ENCODE measurements at regions not wholly inside any gene's neighbourhood (a gene's known extent, or its start where the extent isn't known, plus 50 kb on each side); places are given as distances from the start of the nearest gene placed in this dataset.

GRCh38 chr16:14362774-14363371, 267.2 kb downstream of the PARN start:
- DNase-seq (ENCODE audit: low spot score) = no peak

DNA sequence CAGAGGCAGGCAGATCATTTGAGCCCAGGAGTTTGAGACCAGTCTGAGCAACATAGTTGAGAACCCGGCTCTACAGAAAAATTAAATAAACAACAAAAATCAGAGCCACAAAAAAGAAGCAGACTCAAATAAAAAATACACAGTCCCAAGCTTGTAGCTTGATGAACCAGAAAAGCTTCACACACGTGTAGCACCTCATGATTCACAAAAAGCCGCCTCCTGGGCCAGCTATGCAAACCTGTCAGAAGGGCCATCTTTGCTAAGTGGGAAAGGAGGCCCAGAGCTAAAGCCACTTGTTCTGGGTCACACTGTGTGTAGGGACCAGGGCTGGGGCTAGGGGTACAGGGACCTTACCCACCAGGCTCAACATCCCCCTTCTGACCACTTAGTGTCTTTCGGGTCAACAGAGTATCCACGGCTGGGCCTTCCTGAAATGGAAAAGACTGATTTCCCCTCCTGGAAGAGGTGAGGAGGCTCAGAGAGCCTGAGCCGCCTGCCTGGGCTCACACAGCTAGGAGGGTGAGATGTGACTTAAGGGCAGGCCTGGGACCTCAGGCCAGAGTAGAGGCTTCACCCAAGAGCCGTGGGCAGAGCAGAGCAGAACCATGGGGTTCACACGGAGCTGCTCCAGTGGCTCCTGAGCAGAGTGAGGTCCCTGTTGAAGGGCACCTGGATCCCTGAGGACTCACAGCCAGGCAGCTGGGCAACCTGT, 269.6 kb downstream of the PARN start:
- no peak for DNase-seq (ENCODE audit: low spot score)

DNA sequence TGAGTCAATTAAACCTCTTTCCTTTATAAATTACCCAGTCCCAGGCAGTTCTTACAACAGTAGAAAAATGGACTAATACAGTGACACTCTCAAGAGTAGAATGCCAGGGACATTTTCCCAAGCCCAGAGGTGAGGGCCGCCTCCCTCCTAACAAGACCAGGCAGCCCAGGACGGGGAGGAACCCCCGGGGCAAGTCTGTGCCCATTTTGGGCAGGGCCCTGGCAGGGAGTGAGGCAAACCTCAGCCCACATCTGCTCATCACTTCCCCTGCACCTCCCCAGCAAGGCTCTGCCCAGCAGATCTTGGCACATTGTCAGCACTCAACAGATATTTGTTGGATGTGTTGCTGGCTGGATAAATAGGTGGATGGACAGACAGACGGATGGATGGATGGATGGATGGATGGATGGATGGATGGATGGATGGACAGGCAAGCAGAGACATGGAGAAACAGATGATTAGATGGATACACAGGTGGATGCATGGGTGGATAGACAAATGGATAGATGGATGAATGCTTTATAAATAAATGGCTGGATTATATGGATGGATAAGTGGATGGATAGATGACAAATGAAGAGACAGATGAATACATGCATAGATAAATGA, 271.3 kb downstream of the PARN start:
- no peak for DNase-seq (ENCODE audit: low spot score)

DNA sequence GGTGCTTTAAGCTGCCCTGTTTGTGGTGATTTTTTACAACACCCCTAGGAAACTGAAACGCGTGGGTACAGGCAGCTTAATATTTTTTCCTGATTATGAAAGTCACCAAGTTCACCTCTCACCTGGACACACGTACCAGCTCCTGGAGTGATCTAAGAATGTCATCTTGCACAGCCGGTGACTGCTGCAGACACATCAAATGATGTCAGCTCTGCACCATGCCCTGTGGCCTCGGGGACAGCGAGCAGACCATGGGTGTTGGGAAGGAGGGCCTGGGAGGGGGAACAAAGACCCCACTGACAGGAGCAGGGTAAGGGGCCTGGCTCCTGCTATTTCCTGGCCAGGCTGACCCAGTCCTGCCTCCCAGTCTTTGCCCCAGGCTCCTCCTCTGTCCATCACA, 272.7 kb downstream of the PARN start:
- no peak for DNase-seq (ENCODE audit: low spot score)

GRCh38 chr16:14356064-14356463, 274.0 kb downstream of the PARN start:
- no peak for DNase-seq (ENCODE audit: low spot score)

GRCh38 chr16:14354561-14355351, 275.3 kb downstream of the PARN start:
- no peak for DNase-seq (ENCODE audit: low spot score)

DNA sequence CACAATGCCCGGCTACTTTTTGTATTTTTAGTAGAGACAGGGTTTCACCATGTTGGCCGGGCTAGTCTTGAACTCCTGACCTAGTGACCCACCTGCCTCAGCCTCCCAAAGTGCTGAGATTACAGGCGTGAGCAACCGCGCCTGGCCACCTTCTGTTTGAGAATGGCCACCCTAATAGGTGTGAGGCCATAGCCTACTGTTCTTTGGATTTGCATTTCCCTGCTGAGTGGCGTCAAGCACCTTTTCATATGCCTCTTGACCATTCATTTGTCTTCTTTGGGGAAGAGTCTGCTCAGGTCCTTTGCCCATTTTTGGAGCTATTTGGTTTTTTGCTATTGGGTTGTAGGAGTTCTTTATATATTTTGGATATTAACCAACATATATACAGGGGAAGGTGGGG, 276.7 kb downstream of the PARN start:
- DNase-seq (ENCODE audit: low spot score) = no peak

DNA sequence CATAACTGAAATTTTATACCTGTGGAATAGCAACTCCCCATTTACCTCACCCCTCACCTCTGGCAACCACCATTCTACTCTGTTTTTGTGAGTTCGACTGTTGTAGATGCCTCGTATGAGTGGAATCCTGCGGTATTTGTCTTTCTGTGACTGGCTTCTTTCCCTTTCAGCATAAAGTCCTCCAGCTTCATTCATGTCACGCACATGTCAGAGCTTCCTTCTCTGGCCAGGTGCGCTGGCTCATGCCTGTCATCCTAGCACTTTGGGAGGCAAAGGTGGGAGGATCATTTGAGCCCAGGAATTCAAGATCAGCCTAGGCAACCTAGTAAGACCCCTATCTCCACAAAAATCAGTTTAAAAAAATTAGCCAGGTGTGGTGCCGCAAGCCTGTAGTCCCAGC, 278.4 kb downstream of the PARN start:
- no peak for DNase-seq (ENCODE audit: low spot score)

DNA sequence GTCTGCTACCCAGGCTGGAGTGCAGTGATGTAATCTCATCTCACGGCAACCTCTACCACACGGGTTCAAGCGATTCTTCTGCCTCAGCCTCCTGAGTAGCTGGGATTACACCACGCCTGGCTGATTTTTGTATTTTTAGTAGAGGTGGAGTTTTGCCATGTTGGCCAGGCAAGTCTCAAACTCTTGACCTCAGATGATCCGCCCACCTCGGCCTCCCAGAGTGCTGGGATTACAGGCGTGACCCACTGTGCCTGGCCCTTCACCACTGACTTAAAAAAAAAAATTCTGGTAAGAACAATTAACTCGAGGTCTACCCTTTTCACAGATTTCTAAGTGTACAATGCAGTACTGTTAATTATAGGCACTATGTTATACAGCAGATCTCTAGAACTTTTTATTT, 279.4 kb downstream of the PARN start:
- no peak for DNase-seq (ENCODE audit: low spot score)

- no peak for DNase-seq (ENCODE audit: low spot score)
Measured at GRCh38 chr16:14350081-14350480, 279.0 kb downstream of the MRTFB start.

- DNase-seq (ENCODE audit: low spot score) = no peak
Measured at GRCh38 chr16:14347706-14348105, 276.6 kb downstream of the MRTFB start.

DNA sequence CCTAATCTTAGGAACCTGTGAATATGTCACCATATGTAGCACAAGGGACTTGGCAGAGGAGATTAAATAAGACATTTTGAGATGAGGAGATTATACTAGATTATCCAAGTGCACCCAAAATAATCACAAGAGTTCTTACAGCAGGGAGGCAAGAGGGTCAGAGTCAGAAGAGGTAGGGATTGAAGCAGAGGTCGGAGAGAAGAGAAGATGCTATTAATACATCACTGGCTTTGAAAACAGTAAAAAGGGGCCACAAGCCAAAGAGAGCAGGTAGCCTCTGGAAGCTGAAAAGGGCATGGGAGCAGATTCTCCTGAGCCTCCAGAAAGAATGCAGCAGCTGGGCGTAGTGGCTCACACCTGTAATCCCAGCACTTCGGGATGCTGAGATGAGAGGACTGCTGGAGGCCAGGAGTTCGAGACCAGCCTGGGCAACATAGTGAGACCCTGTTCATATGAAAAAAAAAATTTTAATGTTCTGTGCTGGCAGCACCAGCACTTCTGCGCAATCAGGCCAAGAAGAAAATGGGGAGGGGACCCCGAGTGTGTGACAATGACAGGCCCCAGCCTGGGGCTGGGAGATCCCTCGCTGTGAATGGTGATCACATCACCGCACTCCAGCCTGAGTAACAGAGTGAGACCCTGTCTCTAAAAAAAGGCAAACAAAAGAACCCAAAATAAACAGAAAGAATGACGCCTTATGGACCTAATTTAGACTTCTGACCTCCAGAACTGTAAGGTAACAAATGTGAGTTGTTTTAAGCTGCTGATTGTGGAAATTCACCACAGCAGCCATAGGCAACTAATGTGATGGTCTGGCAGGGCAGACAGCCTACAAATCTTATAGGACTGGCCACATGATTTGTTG, 275.4 kb downstream of the MRTFB start:
- no peak for DNase-seq (ENCODE audit: low spot score)

DNA sequence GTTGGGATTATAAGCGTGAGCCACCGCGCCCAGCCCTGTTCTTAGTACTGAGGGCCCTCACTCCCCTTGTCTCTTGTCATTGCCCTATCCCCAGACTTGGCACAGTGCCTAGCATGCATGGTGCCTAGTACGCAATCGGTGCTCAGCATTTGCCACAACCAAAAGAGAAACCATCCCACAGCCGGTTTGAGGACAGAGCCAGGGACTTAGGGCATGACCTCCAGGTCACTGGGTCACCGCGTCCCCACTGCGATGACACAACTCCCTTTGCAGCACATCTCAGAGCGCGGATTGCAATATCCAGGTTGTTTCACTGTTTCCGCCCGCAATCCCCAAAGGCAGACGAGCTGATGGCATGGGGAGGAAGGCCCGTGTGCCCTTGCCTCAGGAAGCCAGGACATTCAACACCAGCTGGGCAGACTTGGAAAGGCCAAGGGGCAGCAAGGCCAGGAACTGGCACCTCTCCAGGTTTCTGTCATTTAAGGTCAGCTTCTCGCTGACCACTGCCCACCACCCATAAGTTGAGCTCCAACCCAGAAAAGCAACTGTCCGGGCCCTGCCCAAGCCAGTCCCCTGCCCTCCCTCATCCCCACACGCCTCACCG, 274.5 kb downstream of the MRTFB start:
- DNase-seq (ENCODE audit: low spot score) = no peak

DNA sequence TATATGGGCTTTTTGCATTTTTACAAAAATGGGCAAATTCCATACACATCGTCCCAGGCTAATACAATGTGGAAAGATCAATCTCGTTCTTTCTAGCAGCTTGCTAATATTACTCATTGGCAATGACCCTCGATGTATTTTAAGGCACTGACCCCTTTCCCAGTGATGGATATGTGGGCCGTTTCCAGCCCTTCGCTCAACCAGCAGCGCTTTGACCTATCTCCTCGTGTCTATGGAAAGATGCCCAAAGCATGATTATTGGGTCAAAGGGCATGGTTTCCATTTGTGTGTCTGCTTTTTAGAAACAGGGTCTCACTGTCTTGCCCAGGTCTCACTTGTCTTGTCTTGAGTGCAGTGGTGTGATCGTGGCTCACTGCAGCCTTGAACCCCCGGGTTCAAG, 273.8 kb downstream of the MRTFB start:
- no peak for DNase-seq (ENCODE audit: low spot score)

GRCh38 chr16:14344292-14344691, 273.2 kb downstream of the MRTFB start:
- DNase-seq (ENCODE audit: low spot score) = no peak

- DNase-seq (ENCODE audit: low spot score) = no peak
Measured at GRCh38 chr16:14341324-14342225, 270.5 kb downstream of the MRTFB start.

DNA sequence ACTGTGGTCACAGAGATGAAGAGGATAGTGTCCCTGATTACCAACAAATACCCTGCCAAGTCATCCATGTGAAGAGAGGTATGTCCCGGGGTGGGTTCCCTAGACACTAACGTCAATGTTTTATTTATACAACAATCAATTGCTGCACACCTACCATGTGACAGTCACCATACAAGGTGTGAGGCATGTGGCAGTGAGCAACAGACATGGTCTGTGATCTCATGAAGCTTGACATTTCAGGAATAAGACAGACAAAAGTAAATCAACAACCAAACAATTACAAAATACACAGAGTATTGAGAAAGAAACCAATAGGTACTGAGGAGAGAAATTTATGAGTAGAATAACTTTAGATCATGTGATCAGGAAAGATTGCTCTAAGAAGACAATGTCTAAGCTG, 268.6 kb downstream of the MRTFB start:
- no peak for DNase-seq (ENCODE audit: low spot score)

DNA sequence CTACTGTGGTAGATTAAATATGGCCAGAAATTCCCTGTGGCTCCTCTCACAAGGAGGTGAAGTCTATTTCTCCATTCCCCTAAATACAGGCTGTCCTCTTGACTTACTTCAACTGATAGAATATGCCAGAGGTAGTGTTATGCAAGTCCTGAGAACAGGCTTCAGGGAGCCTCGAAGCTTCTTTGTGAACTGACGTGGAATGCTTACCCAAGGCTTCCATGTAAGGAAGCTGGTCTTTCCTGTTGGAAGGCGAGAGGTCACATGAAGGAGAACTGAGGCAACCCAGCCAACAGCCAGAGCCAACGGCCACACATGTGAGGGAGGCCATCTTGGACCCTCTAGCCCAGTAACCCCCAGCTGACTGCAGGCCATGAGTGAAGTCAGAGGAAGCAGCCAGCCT, 267.9 kb downstream of the MRTFB start:
- no peak for DNase-seq (ENCODE audit: low spot score)

DNA sequence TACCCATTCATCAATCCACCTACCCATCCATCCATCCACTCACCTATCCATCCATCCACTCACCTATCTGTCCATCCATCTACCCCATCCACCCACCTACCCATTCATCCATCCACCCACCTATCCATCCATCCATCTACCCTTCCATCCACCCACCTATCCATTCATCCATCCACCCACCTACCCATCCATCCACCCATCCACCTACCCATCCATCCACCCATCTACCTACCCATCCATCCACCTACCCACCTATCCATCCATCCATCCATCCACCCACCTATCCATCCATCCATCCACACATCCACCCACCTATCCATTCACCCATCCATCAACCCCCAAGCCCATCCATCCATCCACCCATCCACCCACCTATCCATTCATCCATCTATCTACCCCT, 267.1 kb downstream of the MRTFB start:
- no peak for DNase-seq (ENCODE audit: low spot score)

All from SK-N-DZ (cell line).